ENCODE measurements at regions not wholly inside any gene's neighbourhood (a gene's known extent, or its start where the extent isn't known, plus 50 kb on each side); places are given as distances from the start of the nearest gene placed in this dataset.

- no peak for DNase-seq (ENCODE audit: low spot score)
Observed at GRCh38 chr12:90126125-90126524, 417.5 kb upstream of the ATP2B1 start.

GRCh38 chr12:90124914-90125313 is 416.3 kb upstream of the ATP2B1 start:
- no peak for DNase-seq (ENCODE audit: low spot score)

GRCh38 chr12:90124289-90124688 is 415.7 kb upstream of the ATP2B1 start:
- no peak for DNase-seq (ENCODE audit: low spot score)

GRCh38 chr12:90122681-90123080 is 414.0 kb upstream of the ATP2B1 start:
- DNase-seq (ENCODE audit: low spot score): no peak

GRCh38 chr12:90120627-90121026 is 412.0 kb upstream of the ATP2B1 start:
- DNase-seq (ENCODE audit: low spot score): no peak

- no peak for DNase-seq (ENCODE audit: low spot score)
Observed at GRCh38 chr12:90112666-90113065, 404.0 kb upstream of the ATP2B1 start.

- DNase-seq (ENCODE audit: low spot score): no peak
Observed at GRCh38 chr12:90111791-90112580, 403.3 kb upstream of the ATP2B1 start.

- DNase-seq (ENCODE audit: low spot score): no peak
Observed at GRCh38 chr12:90106568-90106967, 397.9 kb upstream of the ATP2B1 start.

- DNase-seq (ENCODE audit: low spot score): peak; percentile 6
Observed at GRCh38 chr12:90102957-90103652, 394.5 kb upstream of the ATP2B1 start.

GRCh38 chr12:90100579-90100978 is 391.9 kb upstream of the ATP2B1 start:
- no peak for DNase-seq (ENCODE audit: low spot score)

GRCh38 chr12:90099288-90099687 is 390.6 kb upstream of the ATP2B1 start:
- no peak for DNase-seq (ENCODE audit: low spot score)

- no peak for DNase-seq (ENCODE audit: low spot score)
Observed at GRCh38 chr12:90098132-90098779, 389.6 kb upstream of the ATP2B1 start.

GRCh38 chr12:90091809-90092208 is 383.2 kb upstream of the ATP2B1 start:
- DNase-seq (ENCODE audit: low spot score): no peak

GRCh38 chr12:90090929-90091651 is 382.5 kb upstream of the ATP2B1 start:
- DNase-seq (ENCODE audit: low spot score): no peak

- DNase-seq (ENCODE audit: low spot score): no peak
Observed at GRCh38 chr12:90086281-90086680, 377.6 kb upstream of the ATP2B1 start.

GRCh38 chr12:90085494-90086274 is 377.0 kb upstream of the ATP2B1 start:
- no peak for DNase-seq (ENCODE audit: low spot score)

- DNase-seq (ENCODE audit: low spot score): no peak
Observed at GRCh38 chr12:90084018-90084417, 375.4 kb upstream of the ATP2B1 start.

- no peak for DNase-seq (ENCODE audit: low spot score)
Observed at GRCh38 chr12:90080616-90081015, 372.0 kb upstream of the ATP2B1 start.

GRCh38 chr12:90079529-90080210 is 371.0 kb upstream of the ATP2B1 start:
- DNase-seq (ENCODE audit: low spot score): no peak

- DNase-seq (ENCODE audit: low spot score): no peak
Observed at GRCh38 chr12:90078344-90078743, 369.7 kb upstream of the ATP2B1 start.

- no peak for DNase-seq (ENCODE audit: low spot score)
Observed at GRCh38 chr12:90077756-90078155, 369.1 kb upstream of the ATP2B1 start.

All from HuH-7.5 (cell line).